ENCODE measurements at regions not wholly inside any gene's neighbourhood (a gene's known extent, or its start where the extent isn't known, plus 50 kb on each side); places are given as distances from the start of the nearest gene placed in this dataset.

DNA sequence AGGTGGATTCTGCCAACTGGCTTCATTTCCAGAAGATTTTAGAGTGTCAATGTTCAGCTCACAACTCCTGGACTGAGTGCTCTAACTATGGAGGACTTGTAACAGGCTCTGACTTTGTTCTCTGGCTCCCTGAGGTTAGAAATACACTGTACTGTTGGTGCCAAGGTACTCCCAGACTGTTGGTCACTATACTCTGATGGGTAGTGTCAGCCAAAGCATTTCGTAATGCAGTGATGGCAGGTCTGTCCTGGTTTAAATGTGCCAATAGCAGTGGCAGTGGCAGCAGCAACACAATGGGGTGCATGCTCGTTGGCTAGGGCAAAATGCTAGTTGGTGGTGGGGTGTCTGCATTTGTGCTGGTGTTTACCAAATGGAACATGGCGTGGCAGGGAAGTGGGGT is 472.2 kb downstream of the TDRD3 start:
- TF ChIP-seq CSDC2 (CRISPR knock-in tag; IDR thresholded peaks at IDR 0.05) (no peak), ARNTL (CRISPR knock-in tag; IDR thresholded peaks at IDR 0.05; ENCODE audit: borderline replicate concordance, low read depth) (no peak), TCF4 (CRISPR knock-in tag; IDR thresholded peaks at IDR 0.05; ENCODE audit: borderline replicate concordance) (no peak), ZNF70 (CRISPR knock-in tag; IDR thresholded peaks at IDR 0.05) (no peak), SNAI2 (CRISPR knock-in tag; IDR thresholded peaks at IDR 0.05) (no peak), ZFP30 (CRISPR knock-in tag; IDR thresholded peaks at IDR 0.05) (no peak), PPARA (CRISPR knock-in tag; IDR thresholded peaks at IDR 0.05; ENCODE audit: borderline replicate concordance) (no peak), ZNF565 (CRISPR knock-in tag; conservative IDR thresholded peaks at IDR 0.05; ENCODE audit: low read depth) (no peak), ZFP3 (CRISPR knock-in tag; IDR thresholded peaks at IDR 0.05) (no peak)
- TF ChIP-seq, protein P1, sequence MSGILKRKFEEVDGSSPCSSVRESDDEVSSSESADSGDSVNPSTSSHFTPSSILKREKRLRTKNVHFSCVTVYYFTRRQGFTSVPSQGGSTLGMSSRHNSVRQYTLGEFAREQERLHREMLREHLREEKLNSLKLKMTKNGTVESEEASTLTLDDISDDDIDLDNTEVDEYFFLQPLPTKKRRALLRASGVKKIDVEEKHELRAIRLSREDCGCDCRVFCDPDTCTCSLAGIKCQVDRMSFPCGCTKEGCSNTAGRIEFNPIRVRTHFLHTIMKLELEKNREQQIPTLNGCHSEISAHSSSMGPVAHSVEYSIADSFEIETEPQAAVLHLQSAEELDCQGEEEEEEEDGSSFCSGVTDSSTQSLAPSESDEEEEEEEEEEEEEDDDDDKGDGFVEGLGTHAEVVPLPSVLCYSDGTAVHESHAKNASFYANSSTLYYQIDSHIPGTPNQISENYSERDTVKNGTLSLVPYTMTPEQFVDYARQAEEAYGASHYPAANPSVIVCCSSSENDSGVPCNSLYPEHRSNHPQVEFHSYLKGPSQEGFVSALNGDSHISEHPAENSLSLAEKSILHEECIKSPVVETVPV (CRISPR knock-in tag; IDR thresholded peaks at IDR 0.05) = no peak
- no peak for ATAC-seq

DNA sequence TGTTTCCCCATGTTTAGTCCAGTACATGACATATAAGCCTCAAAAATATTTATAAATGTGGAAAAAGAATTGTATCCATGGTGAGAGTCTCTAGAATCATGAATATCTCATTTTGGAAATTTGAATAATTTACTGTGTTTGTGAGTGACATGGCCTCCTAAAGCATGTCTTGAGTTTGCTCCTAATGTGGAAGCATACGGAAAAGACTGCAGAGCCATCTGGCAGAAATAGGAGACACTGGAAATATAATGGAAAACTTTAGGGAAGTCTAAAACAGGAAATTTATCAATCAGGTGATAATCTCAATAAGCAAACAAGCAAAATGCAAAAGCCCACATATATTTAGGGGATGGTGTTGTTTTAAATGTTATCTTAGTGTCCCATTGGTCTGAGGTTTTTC is 465.0 kb downstream of the TDRD3 start:
- no peak for TF ChIP-seq CSDC2 (CRISPR knock-in tag; IDR thresholded peaks at IDR 0.05)
- no peak for TF ChIP-seq BACH2 (CRISPR knock-in tag; IDR thresholded peaks at IDR 0.05; ENCODE audit: borderline replicate concordance)

DNA sequence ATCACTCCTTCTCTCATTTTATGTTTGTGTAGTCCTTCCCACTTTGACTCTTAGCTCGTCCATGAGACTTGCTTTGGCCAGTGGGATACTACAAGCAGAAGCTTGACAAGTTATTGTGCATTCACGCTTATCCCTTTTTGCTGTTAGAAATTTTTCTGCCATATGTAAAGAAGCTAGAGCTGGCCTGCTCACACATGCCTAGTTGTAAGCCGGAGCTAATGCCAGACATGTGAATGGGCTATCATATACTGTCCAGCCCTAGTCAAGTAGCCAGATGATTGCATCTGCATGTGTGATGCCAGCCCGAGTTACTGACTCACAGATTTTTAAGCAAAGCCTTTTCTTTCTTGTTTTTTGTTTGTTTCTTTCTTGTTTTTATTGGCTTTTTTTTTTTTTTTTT is 460.7 kb downstream of the TDRD3 start:
- no peak for TF ChIP-seq PPARA (CRISPR knock-in tag; IDR thresholded peaks at IDR 0.05; ENCODE audit: borderline replicate concordance)
- TF ChIP-seq CSDC2 (CRISPR knock-in tag; IDR thresholded peaks at IDR 0.05) = no peak
- TF ChIP-seq GLIS3 (CRISPR knock-in tag; IDR thresholded peaks at IDR 0.05) = no peak
- no peak for TF ChIP-seq TOX (CRISPR knock-in tag; IDR thresholded peaks at IDR 0.05; ENCODE audit: borderline replicate concordance)
- TF ChIP-seq, protein P2, sequence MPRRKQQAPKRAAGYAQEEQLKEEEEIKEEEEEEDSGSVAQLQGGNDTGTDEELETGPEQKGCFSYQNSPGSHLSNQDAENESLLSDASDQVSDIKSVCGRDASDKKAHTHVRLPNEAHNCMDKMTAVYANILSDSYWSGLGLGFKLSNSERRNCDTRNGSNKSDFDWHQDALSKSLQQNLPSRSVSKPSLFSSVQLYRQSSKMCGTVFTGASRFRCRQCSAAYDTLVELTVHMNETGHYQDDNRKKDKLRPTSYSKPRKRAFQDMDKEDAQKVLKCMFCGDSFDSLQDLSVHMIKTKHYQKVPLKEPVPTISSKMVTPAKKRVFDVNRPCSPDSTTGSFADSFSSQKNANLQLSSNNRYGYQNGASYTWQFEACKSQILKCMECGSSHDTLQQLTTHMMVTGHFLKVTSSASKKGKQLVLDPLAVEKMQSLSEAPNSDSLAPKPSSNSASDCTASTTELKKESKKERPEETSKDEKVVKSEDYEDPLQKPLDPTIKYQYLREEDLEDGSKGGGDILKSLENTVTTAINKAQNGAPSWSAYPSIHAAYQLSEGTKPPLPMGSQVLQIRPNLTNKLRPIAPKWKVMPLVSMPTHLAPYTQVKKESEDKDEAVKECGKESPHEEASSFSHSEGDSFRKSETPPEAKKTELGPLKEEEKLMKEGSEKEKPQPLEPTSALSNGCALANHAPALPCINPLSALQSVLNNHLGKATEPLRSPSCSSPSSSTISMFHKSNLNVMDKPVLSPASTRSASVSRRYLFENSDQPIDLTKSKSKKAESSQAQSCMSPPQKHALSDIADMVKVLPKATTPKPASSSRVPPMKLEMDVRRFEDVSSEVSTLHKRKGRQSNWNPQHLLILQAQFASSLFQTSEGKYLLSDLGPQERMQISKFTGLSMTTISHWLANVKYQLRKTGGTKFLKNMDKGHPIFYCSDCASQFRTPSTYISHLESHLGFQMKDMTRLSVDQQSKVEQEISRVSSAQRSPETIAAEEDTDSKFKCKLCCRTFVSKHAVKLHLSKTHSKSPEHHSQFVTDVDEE (CRISPR knock-in tag; IDR thresholded peaks at IDR 0.05) = no peak
- TF ChIP-seq, protein P3, sequence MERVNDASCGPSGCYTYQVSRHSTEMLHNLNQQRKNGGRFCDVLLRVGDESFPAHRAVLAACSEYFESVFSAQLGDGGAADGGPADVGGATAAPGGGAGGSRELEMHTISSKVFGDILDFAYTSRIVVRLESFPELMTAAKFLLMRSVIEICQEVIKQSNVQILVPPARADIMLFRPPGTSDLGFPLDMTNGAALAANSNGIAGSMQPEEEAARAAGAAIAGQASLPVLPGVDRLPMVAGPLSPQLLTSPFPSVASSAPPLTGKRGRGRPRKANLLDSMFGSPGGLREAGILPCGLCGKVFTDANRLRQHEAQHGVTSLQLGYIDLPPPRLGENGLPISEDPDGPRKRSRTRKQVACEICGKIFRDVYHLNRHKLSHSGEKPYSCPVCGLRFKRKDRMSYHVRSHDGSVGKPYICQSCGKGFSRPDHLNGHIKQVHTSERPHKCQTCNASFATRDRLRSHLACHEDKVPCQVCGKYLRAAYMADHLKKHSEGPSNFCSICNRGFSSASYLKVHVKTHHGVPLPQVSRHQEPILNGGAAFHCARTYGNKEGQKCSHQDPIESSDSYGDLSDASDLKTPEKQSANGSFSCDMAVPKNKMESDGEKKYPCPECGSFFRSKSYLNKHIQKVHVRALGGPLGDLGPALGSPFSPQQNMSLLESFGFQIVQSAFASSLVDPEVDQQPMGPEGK (CRISPR knock-in tag; IDR thresholded peaks at IDR 0.05; ENCODE audit: borderline replicate concordance) = no peak
- TF ChIP-seq ARNTL (CRISPR knock-in tag; IDR thresholded peaks at IDR 0.05; ENCODE audit: borderline replicate concordance, low read depth) = no peak
- no peak for TF ChIP-seq ZFP3 (CRISPR knock-in tag; IDR thresholded peaks at IDR 0.05)
- TF ChIP-seq OSR1 (CRISPR knock-in tag; IDR thresholded peaks at IDR 0.05) = no peak
- no peak for TF ChIP-seq ISL1 (CRISPR knock-in tag; IDR thresholded peaks at IDR 0.05)
- no peak for TF ChIP-seq ESRRG (CRISPR knock-in tag; IDR thresholded peaks at IDR 0.05)
- TF ChIP-seq TCF4 (CRISPR knock-in tag; IDR thresholded peaks at IDR 0.05; ENCODE audit: borderline replicate concordance) = no peak
- TF ChIP-seq ZNF70 (CRISPR knock-in tag; IDR thresholded peaks at IDR 0.05) = no peak
- TF ChIP-seq ZC3H10 (CRISPR knock-in tag; IDR thresholded peaks at IDR 0.05) = no peak
- TF ChIP-seq ZNF565 (CRISPR knock-in tag; conservative IDR thresholded peaks at IDR 0.05; ENCODE audit: low read depth) = no peak
- no peak for TF ChIP-seq ZFP30 (CRISPR knock-in tag; IDR thresholded peaks at IDR 0.05)
- TF ChIP-seq, protein P4, sequence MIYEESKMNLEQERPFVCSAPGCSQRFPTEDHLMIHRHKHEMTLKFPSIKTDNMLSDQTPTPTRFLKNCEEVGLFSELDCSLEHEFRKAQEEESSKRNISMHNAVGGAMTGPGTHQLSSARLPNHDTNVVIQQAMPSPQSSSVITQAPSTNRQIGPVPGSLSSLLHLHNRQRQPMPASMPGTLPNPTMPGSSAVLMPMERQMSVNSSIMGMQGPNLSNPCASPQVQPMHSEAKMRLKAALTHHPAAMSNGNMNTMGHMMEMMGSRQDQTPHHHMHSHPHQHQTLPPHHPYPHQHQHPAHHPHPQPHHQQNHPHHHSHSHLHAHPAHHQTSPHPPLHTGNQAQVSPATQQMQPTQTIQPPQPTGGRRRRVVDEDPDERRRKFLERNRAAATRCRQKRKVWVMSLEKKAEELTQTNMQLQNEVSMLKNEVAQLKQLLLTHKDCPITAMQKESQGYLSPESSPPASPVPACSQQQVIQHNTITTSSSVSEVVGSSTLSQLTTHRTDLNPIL (CRISPR knock-in tag; IDR thresholded peaks at IDR 0.05; ENCODE audit: low read depth) = no peak
- no peak for TF ChIP-seq RARB (CRISPR knock-in tag; IDR thresholded peaks at IDR 0.05)
- TF ChIP-seq, protein P5, sequence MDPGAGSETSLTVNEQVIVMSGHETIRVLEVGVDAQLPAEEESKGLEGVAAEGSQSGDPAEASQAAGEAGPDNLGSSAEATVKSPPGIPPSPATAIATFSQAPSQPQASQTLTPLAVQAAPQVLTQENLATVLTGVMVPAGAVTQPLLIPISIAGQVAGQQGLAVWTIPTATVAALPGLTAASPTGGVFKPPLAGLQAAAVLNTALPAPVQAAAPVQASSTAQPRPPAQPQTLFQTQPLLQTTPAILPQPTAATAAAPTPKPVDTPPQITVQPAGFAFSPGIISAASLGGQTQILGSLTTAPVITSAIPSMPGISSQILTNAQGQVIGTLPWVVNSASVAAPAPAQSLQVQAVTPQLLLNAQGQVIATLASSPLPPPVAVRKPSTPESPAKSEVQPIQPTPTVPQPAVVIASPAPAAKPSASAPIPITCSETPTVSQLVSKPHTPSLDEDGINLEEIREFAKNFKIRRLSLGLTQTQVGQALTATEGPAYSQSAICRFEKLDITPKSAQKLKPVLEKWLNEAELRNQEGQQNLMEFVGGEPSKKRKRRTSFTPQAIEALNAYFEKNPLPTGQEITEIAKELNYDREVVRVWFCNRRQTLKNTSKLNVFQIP (CRISPR knock-in tag; IDR thresholded peaks at IDR 0.05; ENCODE audit: borderline replicate concordance, low read depth) = no peak
- ATAC-seq = no peak

More for the DNA sequence above, 465.0 kb downstream of the TDRD3 start:
- no peak for ATAC-seq

Data from SK-N-SH treated with all-trans-retinoic acid at 6 μM for 48 hours (cell line).